Lung (tissue), 11 donors: ENCODE measurements at regions not wholly inside any gene's neighbourhood (a gene's known extent, or its start where the extent isn't known, plus 50 kb on each side); places are given as distances from the start of the nearest gene placed in this dataset.

ENCODE experiments used
- ATAC-seq: fragments of 200-7000 bp; cut with Tn5 transposase; one replicate; pipeline ENCODE4 v1.9.1; 2020; ENCODE audit warnings: moderate number of reproducible peaks; ENCODE audit not compliant: insufficient read depth, low FRiP score
- DNase-seq, 3 donors: peaks; one replicate each; pipeline ENCODE4 v3.0.0-alpha.2; 2013 to 2017
- H3K27ac ChIP-seq, 2 donors: one replicate each; pipeline ENCODE4 v1.5.1; 2013; ENCODE audit warnings: mild to moderate bottlenecking in 2 of 2, moderate library complexity in 2 of 2, control low read depth in 1 of 2, inconsistent platforms in 1 of 2, low read depth in 1 of 2, low read length in 1 of 2
- H3K27me3 ChIP-seq, 3 donors: one replicate each; pipeline ENCODE4 v1.5.1; 2013; ENCODE audit warnings: low read length in 2 of 3; ENCODE audit not compliant: control insufficient read depth in 3 of 3, insufficient read depth in 3 of 3
- H3K36me3 ChIP-seq, 4 donors: one replicate each; pipeline ENCODE4 v1.5.1; 2013; ENCODE audit warnings: low read length in 4 of 4, mild to moderate bottlenecking in 1 of 4, moderate library complexity in 1 of 4; ENCODE audit not compliant: control insufficient read depth in 4 of 4, insufficient read depth in 4 of 4
- H3K4me1 ChIP-seq, 5 donors: one replicate each; pipeline ENCODE4 v1.5.1; 2013; ENCODE audit warnings: low read length in 5 of 5, mild to moderate bottlenecking in 2 of 5, moderate library complexity in 1 of 5; ENCODE audit not compliant: control insufficient read depth in 5 of 5, insufficient read depth in 5 of 5
- H3K4me3 ChIP-seq: one replicate; pipeline ENCODE4 v1.5.1; 2013; ENCODE audit warnings: mild to moderate bottlenecking, control low read depth, moderate library complexity
- H3K9ac ChIP-seq, 2 donors: one replicate each; pipeline ENCODE4 v1.5.1; 2013; ENCODE audit warnings: low read length in 2 of 2, control low read depth in 1 of 2; ENCODE audit not compliant: insufficient read depth in 1 of 2
- H3K9me3 ChIP-seq, 4 donors: one replicate each; pipeline ENCODE4 v1.5.1; 2013; ENCODE audit warnings: low read length in 3 of 4, mild to moderate bottlenecking in 1 of 4, moderate library complexity in 1 of 4; ENCODE audit not compliant: control insufficient read depth in 4 of 4, insufficient read depth in 3 of 4
- WGBS, 2 donors: extraction: QIAGEN DNeasy Blood & Tissue Kit; methylation state at CpG; one replicate each; pipeline ENCODE4 v1.1.7; 2013; 5-methylcytosine and 5-hydroxymethylcytosine counted together
- TF ChIP-seq, protein P1 (sequence below): IDR thresholded peaks from 2 replicates; pipeline ENCODE4 v1.5.1; 2012; ENCODE audit warnings: mild to moderate bottlenecking; ENCODE audit errors: control extremely low read depth, extremely low read depth
- donor health status: control.
- donor health status: control.
- donor health status: Bipolar disorder and iron deficiency.
- donor health status: healthy.
- donor health status: DM: yes; HTN: yes; CAD: no.

- WGBS, 2 donors, result 67 to 93% methylated on average over 1 of the region's 1 CpG
Measured at GRCh38 chr1:96509339-96509738, 212.2 kb upstream of the PTBP2 start.

DNA sequence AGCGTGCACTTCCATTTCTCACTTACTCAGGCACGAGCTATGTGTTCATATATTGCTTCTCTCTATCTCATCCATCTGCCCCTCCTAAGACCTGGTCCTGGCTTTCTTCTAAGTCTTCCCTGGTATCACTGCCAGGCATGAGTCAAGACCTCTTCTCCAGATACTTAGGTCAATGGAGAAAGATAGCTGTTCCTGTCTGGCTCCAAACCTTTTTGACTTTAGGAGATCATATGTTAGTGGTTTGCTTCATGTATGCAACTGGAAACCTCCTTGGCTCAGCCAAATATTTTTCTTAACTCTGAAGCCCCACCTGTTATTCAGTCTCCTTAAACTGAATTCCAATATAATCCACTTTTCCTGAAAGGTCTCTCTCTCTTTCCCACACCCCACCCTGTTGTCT is 211.6 kb upstream of the PTBP2 start:
- Histone ChIP-seq H3K27ac (no peak overlapping the region), H3K9ac (no peak overlapping the region), H3K36me3 (no peaks in the 10 kb centered on the region), H3K9me3 (no peaks in the 10 kb centered on the region), H3K4me3 (no peak overlapping the region), H3K27me3 (no peaks in the 10 kb centered on the region), H3K4me1 (no peaks in the 10 kb centered on the region)
- TF ChIP-seq, protein P1, sequence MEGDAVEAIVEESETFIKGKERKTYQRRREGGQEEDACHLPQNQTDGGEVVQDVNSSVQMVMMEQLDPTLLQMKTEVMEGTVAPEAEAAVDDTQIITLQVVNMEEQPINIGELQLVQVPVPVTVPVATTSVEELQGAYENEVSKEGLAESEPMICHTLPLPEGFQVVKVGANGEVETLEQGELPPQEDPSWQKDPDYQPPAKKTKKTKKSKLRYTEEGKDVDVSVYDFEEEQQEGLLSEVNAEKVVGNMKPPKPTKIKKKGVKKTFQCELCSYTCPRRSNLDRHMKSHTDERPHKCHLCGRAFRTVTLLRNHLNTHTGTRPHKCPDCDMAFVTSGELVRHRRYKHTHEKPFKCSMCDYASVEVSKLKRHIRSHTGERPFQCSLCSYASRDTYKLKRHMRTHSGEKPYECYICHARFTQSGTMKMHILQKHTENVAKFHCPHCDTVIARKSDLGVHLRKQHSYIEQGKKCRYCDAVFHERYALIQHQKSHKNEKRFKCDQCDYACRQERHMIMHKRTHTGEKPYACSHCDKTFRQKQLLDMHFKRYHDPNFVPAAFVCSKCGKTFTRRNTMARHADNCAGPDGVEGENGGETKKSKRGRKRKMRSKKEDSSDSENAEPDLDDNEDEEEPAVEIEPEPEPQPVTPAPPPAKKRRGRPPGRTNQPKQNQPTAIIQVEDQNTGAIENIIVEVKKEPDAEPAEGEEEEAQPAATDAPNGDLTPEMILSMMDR, result no peak
- 56 to 72% methylated on average over 2 of the region's 2 CpGs for WGBS, 2 donors
- ATAC-seq, result no peak
- no peak for DNase-seq

More at GRCh38 chr1:96509339-96509738, 212.2 kb upstream of the PTBP2 start:
- Histone ChIP-seq H3K27ac (no peak overlapping the region), H3K27me3 (no peaks in the 10 kb centered on the region), H3K4me3 (no peak overlapping the region), H3K9me3 (no peaks in the 10 kb centered on the region), H3K4me1 (no peaks in the 10 kb centered on the region), H3K36me3 (no peaks in the 10 kb centered on the region), H3K9ac (no peak overlapping the region)
- DNase-seq, result no peak
- TF ChIP-seq, protein P1, result no peak
- ATAC-seq, result no peak

- TF ChIP-seq, protein P1, result no peak
- no peak overlapping the region for H3K4me3 ChIP-seq
- no peaks in the 10 kb centered on the region for H3K4me1 ChIP-seq
- WGBS, 2 donors, result 55 to 69% methylated on average over 3 of the region's 3 CpGs
- ATAC-seq, result no peak
- no peaks in the 10 kb centered on the region for H3K36me3 ChIP-seq
- no peaks in the 10 kb centered on the region for H3K9me3 ChIP-seq
- no peaks in the 10 kb centered on the region for H3K27me3 ChIP-seq
- no peak overlapping the region for H3K9ac ChIP-seq
- no peak for DNase-seq
- H3K27ac ChIP-seq, result no peak overlapping the region
Measured at GRCh38 chr1:96510391-96510790, 211.2 kb upstream of the PTBP2 start.

GRCh38 chr1:96510911-96511310 is 210.7 kb upstream of the PTBP2 start:
- H3K9me3 ChIP-seq, result no peaks in the 10 kb centered on the region
- H3K27me3 ChIP-seq, result no peaks in the 10 kb centered on the region
- TF ChIP-seq, protein P1, result no peak
- H3K36me3 ChIP-seq, result no peaks in the 10 kb centered on the region
- H3K27ac ChIP-seq, result no peak overlapping the region
- H3K4me1 ChIP-seq, result no peaks in the 10 kb centered on the region
- 75 to 81% methylated on average over 3 of the region's 3 CpGs for WGBS, 2 donors
- no peak overlapping the region for H3K4me3 ChIP-seq
- ATAC-seq (no peak), DNase-seq (no peak)
- H3K9ac ChIP-seq, result no peak overlapping the region
